ENCODE measurements at regions not wholly inside any gene's neighbourhood (a gene's known extent, or its start where the extent isn't known, plus 50 kb on each side); places are given as distances from the start of the nearest gene placed in this dataset.
A peak's percentile ranks its signal among the peaks of the same experiment; 100 is the strongest.
"Not testable (repeated sequence)": the region's sequence is repeated elsewhere in the genome, so short reads cannot be mapped to it uniquely, and the experiment has no call there.

DNA sequence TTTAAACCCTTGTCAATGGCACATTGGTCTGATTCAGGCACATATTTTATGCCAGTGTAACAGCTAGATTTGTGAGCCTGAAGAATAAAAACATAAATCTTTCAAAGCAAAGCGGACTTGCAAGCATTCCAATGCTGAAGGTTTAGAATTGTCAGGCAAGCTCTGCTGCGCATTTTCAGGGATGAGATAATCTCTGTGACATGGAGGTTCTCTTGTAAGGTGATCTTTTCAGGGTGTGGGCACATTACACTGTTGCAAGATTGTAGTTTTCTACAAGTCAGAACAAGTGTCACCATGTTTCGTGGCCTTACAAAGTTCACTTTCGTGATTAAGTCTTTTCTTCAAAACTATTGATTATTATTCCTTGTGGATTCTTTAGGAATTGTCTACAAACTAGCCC, 106.2 kb downstream of the ARHGAP11B start:
- H3K27ac Mint-ChIP-seq, H3K4me1 Mint-ChIP-seq, H3K9me3 Mint-ChIP-seq, H3K27me3 Mint-ChIP-seq, H3K4me3 Mint-ChIP-seq: not testable (repeated sequence)
- peaks cover 12% of the 10 kb centered on the region for H3K36me3 Mint-ChIP-seq

DNA sequence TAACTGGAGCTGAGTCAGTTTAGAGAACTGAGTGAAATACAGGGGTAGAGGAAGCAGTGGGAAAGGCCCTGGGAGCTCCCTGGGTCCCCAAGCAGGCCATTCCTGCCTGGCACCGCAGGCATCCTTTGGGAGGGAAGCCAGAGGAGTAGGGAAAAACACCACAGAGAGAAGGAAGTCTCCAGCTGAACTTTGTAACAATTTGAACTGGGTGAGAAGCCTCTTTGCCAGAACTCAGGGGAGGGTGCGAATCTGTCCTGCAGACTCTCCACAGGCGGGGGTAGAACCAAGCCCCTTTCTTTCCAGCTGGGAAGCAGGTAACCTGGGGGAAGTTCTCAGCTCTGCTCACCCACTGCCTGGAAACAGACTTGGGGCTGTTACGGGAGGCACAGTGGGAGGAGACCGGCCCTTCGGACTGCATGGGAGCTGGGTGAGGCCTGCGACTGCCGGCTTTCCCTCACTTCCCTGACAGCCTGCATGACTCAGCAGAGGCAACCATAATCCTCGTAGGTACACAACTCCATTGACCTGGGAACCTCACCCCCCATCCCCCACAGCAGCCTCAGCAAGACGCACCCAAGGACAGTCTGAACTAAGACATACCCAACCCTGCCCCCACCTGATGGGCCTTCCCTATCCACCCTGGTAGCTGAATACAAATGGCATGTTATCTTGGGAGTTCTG, 110.1 kb downstream of the ARHGAP11B start:
- not testable (repeated sequence) for H3K27me3 Mint-ChIP-seq, H3K9me3 Mint-ChIP-seq, H3K4me3 Mint-ChIP-seq, H3K4me1 Mint-ChIP-seq, H3K27ac Mint-ChIP-seq
- H3K36me3 Mint-ChIP-seq = peaks cover 12% of the 10 kb centered on the region

GRCh38 chr15:30742796-30743195, 116.9 kb downstream of the ARHGAP11B start:
- H3K27me3 Mint-ChIP-seq, H3K27ac Mint-ChIP-seq, H3K9me3 Mint-ChIP-seq, H3K4me1 Mint-ChIP-seq, H3K4me3 Mint-ChIP-seq, H3K36me3 Mint-ChIP-seq: not testable (repeated sequence)

GRCh38 chr15:30749048-30749447, 123.1 kb downstream of the ARHGAP11B start:
- not testable (repeated sequence) for H3K27me3 Mint-ChIP-seq, H3K4me1 Mint-ChIP-seq, H3K36me3 Mint-ChIP-seq, H3K27ac Mint-ChIP-seq, H3K9me3 Mint-ChIP-seq
- peak overlapping the region in 1 of 4 donors; percentile 39 for H3K4me3 Mint-ChIP-seq

GRCh38 chr15:30755036-30755687, 129.2 kb downstream of the ARHGAP11B start:
- H3K4me1 Mint-ChIP-seq, H3K27ac Mint-ChIP-seq, H3K9me3 Mint-ChIP-seq, H3K4me3 Mint-ChIP-seq, H3K27me3 Mint-ChIP-seq, H3K36me3 Mint-ChIP-seq: not testable (repeated sequence)

- H3K4me3 Mint-ChIP-seq, H3K27ac Mint-ChIP-seq, H3K27me3 Mint-ChIP-seq, H3K36me3 Mint-ChIP-seq, H3K9me3 Mint-ChIP-seq, H3K4me1 Mint-ChIP-seq: not testable (repeated sequence)
These were observed 134.7 kb downstream of the ARHGAP11B start for GRCh38 chr15:30760633-30761032.

DNA sequence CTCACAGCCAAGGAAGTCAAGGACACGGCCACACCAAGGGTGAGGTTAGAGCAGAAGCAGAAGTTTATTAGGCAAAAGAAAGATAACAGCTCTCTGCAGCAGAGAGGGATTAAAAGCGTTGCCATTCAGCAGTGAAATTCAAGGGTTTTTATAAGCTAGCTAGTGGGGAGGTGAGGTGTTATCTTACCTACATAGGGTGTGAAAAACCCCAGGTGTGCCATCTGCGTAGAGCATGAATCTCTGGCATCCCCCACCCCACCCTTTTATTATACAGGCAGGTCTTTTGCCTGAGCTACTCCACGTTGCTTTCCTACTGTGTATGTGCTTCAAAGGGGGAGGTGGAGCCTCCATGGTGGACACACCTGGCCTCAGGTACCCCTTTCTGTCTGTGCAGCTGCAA, 135.4 kb downstream of the ARHGAP11B start:
- H3K4me3 Mint-ChIP-seq, H3K36me3 Mint-ChIP-seq, H3K27ac Mint-ChIP-seq, H3K27me3 Mint-ChIP-seq, H3K4me1 Mint-ChIP-seq, H3K9me3 Mint-ChIP-seq: not testable (repeated sequence)

GRCh38 chr15:30769390-30770124, 134.2 kb upstream of the FAN1 start:
- H3K9me3 Mint-ChIP-seq, H3K27ac Mint-ChIP-seq, H3K36me3 Mint-ChIP-seq, H3K4me1 Mint-ChIP-seq, H3K27me3 Mint-ChIP-seq, H3K4me3 Mint-ChIP-seq: not testable (repeated sequence)

- Mint-ChIP-seq H3K9me3 (peaks cover 0 to 2% (median 0%) of the 10 kb centered on the region in 3 donors), H3K27ac (peak overlapping the region in 1 of 3 donors; percentile 76), H3K4me1 (no peaks in the 10 kb centered on the region), H3K27me3 (no peaks in the 10 kb centered on the region), H3K36me3 (peaks cover 2% of the 10 kb centered on the region), H3K4me3 (no peak overlapping the region)
These were observed 133.0 kb upstream of the FAN1 start for GRCh38 chr15:30770759-30771158.

DNA sequence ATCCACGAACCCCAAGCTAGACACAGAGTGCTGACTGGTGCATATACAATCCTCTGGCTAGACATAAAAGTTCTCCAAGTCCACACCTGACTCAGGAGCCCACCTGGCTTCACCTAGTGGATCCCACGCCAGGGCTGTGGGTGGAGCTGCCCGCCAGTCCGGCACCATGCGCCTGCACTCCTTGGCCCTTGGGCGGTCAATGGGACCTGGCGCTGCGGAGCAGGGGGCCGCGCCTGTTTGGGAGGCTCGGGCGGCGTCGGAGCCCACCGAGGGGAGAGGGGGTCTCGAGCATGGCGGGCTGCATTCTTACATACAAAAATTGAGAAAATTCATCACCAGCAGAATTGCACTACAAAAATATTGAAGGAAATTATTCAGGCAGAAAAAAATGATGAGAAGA, 120.7 kb upstream of the FAN1 start:
- Mint-ChIP-seq H3K27ac (no peak overlapping the region), H3K9me3 (no peaks in the 10 kb centered on the region), H3K27me3 (peaks cover 2% of the 10 kb centered on the region), H3K4me1 (peaks cover 0 to 1% (median 0%) of the 10 kb centered on the region in 3 donors), H3K4me3 (no peak overlapping the region), H3K36me3 (no peaks in the 10 kb centered on the region)

DNA sequence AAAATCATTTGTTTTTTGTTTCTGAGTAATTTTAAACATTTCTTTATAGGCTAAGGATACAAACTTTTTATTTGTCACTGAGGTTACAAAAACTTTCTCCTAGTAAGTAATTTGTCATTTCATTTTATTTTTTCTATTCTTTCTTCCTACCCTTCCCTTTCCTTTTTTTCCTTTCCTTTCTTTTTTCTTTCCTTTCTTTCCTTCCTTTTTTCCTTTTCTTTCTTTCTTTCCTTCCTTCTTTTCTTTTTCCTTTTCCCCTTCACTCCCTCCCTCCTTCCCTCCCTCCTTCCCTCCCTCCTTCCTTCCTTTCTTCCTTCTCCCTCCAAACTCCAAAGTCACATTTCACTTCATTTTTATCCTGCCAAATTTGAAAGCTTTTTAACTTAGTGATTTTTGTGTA, 115.1 kb upstream of the FAN1 start:
- Mint-ChIP-seq H3K36me3 (peaks cover 2% of the 10 kb centered on the region), H3K9me3 (no peaks in the 10 kb centered on the region), H3K4me3 (no peak overlapping the region), H3K27me3 (peaks cover 10% of the 10 kb centered on the region), H3K4me1 (peaks cover 0 to 1% (median 0%) of the 10 kb centered on the region in 3 donors), H3K27ac (no peak overlapping the region)

DNA sequence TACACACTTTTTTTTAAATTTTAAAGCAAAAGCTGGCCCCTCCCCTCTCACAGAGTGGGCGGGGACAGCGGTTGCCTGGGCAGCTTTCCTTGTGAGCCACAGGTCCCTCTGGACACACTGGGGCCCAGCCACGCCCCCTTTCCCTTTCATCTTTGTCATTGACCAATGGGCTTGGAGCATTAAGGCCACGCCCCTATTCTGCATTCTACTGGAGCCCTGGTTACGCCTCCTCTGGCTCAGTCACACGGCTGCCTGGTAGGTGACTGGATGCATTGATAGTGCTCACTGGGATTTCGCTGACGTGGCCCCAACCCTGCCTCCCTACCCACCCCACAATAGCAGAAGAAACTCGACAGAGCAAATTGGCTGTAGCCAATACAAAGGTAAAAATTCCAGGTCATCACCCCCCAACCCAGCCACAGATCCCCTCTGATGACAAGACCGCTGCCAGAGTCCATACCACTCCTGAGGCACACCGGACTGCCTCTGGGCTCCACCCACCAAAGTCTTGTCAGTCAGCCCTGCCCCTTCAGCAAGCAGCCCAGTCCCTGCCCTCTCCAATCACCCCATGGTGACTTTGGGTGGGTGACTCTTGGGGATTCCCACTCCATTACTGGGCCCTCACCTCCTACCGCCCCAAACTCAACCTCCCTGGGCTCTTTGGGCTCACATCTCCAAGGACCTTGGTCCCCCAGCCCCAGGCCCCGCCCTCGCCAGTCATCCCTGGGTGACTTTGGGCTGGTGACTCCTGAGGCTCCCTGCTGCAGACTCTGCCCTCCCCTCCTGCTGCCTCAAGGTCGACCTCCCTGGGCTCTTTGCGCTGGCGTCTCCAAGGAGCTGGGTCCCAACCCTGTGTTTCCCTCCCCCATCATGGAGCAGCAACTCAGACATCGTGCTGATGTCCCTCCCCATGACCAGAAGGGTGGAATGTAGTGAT, 112.2 kb upstream of the FAN1 start:
- Mint-ChIP-seq H3K4me3 (no peak overlapping the region), H3K9me3 (no peaks in the 10 kb centered on the region), H3K36me3 (peaks cover 2% of the 10 kb centered on the region), H3K4me1 (peaks cover 0 to 1% (median 0%) of the 10 kb centered on the region in 3 donors), H3K27ac (no peak overlapping the region), H3K27me3 (peaks cover 19% of the 10 kb centered on the region)

DNA sequence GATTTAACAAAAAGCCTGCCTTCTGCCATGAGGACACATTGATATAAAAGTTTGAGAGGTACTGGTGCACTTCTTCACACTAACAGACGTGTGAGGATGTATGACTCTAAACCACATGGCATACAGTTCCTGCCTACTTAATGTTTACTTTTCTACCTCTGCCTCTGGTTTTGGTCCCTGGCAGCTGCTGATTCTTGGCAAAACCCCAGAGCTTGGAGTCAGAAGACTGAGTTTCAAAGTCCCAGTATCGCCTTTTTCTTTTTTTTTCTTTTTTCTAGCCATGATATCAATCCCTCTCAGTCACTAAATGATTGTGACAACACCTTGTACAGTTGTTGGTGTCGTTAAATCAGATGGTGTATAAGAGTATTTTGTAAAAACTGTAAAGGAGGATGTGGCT, 110.9 kb upstream of the FAN1 start:
- not testable (repeated sequence) for H3K27ac Mint-ChIP-seq, H3K4me3 Mint-ChIP-seq, H3K4me1 Mint-ChIP-seq, H3K9me3 Mint-ChIP-seq, H3K36me3 Mint-ChIP-seq
- H3K27me3 Mint-ChIP-seq = peaks cover 18% of the 10 kb centered on the region

DNA sequence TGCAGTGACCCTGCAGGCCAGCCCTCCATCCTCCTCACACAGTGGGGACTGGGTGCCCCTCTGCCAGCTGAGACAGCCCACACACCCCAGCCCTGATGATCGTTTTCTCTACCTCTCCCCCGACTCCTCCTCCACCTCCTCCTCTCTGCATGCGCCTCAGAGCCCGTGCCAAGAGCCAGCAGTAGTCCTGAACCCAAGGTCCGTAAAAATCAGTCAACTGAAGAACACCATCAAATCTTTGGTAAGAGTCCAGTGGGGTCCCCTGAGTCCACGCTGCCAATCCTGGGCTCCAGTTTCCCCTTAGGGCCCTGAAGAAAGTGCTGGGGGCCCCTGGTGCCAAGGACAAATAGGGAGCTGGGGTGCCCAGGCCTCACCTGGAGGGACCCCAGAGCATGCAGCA, 109.3 kb upstream of the FAN1 start:
- Mint-ChIP-seq H3K4me1 (no peaks in the 10 kb centered on the region), H3K4me3 (no peak overlapping the region), H3K27ac (no peak overlapping the region), H3K27me3 (peaks cover 18% of the 10 kb centered on the region), H3K36me3 (peaks cover 2% of the 10 kb centered on the region), H3K9me3 (no peaks in the 10 kb centered on the region)

DNA sequence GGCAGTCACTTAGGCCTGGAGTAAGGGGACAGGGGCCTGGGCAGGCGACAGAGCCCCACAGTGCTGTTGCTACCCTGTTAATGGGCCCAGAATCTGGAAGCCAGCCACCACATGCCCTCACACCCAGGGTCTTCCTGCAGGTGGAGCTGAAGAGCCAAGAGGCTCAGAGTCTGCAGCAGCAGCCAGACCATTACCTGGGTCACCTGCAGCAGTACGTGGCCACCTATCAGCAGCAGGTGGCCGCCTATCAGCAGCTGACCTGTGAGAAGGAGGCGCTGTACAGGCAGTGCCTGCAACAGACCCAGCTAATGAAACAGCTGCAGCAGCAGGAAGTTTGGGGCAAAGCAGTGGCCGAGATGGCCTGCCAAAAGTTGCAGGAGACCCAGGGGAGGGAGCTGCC, 104.2 kb upstream of the FAN1 start:
- not testable (repeated sequence) for H3K9me3 Mint-ChIP-seq, H3K4me3 Mint-ChIP-seq, H3K4me1 Mint-ChIP-seq, H3K27me3 Mint-ChIP-seq, H3K36me3 Mint-ChIP-seq, H3K27ac Mint-ChIP-seq
